ENCODE measurements at regions not wholly inside any gene's neighbourhood (a gene's known extent, or its start where the extent isn't known, plus 50 kb on each side); places are given as distances from the start of the nearest gene placed in this dataset.

DNA sequence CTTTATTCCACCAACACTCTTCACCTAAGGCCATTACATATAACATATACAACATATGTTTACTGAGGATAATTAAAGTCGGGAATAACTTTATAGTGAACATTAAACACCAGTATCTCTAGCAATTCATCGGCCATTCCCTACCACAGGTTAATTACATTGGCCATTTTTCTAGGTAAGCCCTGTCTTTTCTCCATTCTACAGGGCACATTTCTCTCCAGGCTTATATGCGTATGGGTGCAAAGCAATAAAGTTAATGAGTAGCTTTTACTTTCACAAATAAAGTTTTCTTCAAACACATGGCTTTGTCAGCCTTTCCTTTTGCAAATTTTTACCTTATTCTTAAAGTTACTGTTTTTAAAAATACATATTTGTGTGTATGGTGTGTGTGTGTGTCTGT is 111.9 kb upstream of the IQCM start:
- TF ChIP-seq, protein P1, sequence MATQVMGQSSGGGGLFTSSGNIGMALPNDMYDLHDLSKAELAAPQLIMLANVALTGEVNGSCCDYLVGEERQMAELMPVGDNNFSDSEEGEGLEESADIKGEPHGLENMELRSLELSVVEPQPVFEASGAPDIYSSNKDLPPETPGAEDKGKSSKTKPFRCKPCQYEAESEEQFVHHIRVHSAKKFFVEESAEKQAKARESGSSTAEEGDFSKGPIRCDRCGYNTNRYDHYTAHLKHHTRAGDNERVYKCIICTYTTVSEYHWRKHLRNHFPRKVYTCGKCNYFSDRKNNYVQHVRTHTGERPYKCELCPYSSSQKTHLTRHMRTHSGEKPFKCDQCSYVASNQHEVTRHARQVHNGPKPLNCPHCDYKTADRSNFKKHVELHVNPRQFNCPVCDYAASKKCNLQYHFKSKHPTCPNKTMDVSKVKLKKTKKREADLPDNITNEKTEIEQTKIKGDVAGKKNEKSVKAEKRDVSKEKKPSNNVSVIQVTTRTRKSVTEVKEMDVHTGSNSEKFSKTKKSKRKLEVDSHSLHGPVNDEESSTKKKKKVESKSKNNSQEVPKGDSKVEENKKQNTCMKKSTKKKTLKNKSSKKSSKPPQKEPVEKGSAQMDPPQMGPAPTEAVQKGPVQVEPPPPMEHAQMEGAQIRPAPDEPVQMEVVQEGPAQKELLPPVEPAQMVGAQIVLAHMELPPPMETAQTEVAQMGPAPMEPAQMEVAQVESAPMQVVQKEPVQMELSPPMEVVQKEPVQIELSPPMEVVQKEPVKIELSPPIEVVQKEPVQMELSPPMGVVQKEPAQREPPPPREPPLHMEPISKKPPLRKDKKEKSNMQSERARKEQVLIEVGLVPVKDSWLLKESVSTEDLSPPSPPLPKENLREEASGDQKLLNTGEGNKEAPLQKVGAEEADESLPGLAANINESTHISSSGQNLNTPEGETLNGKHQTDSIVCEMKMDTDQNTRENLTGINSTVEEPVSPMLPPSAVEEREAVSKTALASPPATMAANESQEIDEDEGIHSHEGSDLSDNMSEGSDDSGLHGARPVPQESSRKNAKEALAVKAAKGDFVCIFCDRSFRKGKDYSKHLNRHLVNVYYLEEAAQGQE (IDR thresholded peaks at IDR 0.05; ENCODE audit: low read depth, low read length) = no peak
- TF ChIP-seq FOS (IDR thresholded peaks at IDR 0.05; ENCODE audit: borderline replicate concordance, extremely low read depth, insufficient read length) = no peak
- no peak for TF ChIP-seq JUND (IDR thresholded peaks at IDR 0.05; ENCODE audit: low read depth, low read length)
- TF ChIP-seq, protein P2, sequence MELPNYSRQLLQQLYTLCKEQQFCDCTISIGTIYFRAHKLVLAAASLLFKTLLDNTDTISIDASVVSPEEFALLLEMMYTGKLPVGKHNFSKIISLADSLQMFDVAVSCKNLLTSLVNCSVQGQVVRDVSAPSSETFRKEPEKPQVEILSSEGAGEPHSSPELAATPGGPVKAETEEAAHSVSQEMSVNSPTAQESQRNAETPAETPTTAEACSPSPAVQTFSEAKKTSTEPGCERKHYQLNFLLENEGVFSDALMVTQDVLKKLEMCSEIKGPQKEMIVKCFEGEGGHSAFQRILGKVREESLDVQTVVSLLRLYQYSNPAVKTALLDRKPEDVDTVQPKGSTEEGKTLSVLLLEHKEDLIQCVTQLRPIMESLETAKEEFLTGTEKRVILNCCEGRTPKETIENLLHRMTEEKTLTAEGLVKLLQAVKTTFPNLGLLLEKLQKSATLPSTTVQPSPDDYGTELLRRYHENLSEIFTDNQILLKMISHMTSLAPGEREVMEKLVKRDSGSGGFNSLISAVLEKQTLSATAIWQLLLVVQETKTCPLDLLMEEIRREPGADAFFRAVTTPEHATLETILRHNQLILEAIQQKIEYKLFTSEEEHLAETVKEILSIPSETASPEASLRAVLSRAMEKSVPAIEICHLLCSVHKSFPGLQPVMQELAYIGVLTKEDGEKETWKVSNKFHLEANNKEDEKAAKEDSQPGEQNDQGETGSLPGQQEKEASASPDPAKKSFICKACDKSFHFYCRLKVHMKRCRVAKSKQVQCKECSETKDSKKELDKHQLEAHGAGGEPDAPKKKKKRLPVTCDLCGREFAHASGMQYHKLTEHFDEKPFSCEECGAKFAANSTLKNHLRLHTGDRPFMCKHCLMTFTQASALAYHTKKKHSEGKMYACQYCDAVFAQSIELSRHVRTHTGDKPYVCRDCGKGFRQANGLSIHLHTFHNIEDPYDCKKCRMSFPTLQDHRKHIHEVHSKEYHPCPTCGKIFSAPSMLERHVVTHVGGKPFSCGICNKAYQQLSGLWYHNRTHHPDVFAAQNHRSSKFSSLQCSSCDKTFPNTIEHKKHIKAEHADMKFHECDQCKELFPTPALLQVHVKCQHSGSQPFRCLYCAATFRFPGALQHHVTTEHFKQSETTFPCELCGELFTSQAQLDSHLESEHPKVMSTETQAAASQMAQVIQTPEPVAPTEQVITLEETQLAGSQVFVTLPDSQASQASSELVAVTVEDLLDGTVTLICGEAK (IDR thresholded peaks at IDR 0.05; ENCODE audit: borderline replicate concordance) = no peak
- TF ChIP-seq RAD21 (IDR thresholded peaks at IDR 0.05; ENCODE audit: insufficient read depth, low read depth, low read length) = no peak
- no peak for TF ChIP-seq CBX5 (IDR thresholded peaks at IDR 0.05; ENCODE audit: low read depth)
- no peak for TF ChIP-seq ZZZ3 (IDR thresholded peaks at IDR 0.05; ENCODE audit: control insufficient read depth, insufficient read length, low read depth)
- TF ChIP-seq, protein P3, sequence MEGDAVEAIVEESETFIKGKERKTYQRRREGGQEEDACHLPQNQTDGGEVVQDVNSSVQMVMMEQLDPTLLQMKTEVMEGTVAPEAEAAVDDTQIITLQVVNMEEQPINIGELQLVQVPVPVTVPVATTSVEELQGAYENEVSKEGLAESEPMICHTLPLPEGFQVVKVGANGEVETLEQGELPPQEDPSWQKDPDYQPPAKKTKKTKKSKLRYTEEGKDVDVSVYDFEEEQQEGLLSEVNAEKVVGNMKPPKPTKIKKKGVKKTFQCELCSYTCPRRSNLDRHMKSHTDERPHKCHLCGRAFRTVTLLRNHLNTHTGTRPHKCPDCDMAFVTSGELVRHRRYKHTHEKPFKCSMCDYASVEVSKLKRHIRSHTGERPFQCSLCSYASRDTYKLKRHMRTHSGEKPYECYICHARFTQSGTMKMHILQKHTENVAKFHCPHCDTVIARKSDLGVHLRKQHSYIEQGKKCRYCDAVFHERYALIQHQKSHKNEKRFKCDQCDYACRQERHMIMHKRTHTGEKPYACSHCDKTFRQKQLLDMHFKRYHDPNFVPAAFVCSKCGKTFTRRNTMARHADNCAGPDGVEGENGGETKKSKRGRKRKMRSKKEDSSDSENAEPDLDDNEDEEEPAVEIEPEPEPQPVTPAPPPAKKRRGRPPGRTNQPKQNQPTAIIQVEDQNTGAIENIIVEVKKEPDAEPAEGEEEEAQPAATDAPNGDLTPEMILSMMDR (IDR thresholded peaks at IDR 0.05 in 2 of 3, conservative IDR thresholded peaks at IDR 0.05 in 1 of 3; ENCODE audit: control insufficient read depth in 2 of 3, extremely low read depth in 1 of 3, insufficient read depth in 1 of 3, low read depth in 3 of 3, low read length in 3 of 3) = no peak
- TF ChIP-seq EGR1 (IDR thresholded peaks at IDR 0.05; ENCODE audit: borderline replicate concordance in 1 of 2, low read depth in 2 of 2, low read length in 2 of 2) = no peak

All from GM12878 (cell line).